Karpas-422 (cell line): ENCODE measurements at regions not wholly inside any gene's neighbourhood (a gene's known extent, or its start where the extent isn't known, plus 50 kb on each side); places are given as distances from the start of the nearest gene placed in this dataset.

ENCODE experiments used
- DNase-seq: peaks from one replicate; pipeline ENCODE4 v3.0.0-alpha.2; 2015
- H2AFZ ChIP-seq: fragments of 200-600 bp; sonication (generic); 2 replicates; pipeline ENCODE4 v1.6.1; 2014; ENCODE audit warnings: antibody characterized with exemption, low read length, mixed read lengths
- H3K27ac ChIP-seq: fragments of 200-600 bp; sonication (generic); 2 replicates; pipeline ENCODE4 v1.5.1; 2014; ENCODE audit warnings: mild to moderate bottlenecking, low read length, moderate library complexity
- H3K27me3 ChIP-seq: fragments of 200-600 bp; sonication (generic); 2 replicates; pipeline ENCODE4 v1.6.1; 2014; ENCODE audit warnings: low read length, mixed read lengths
- H3K36me3 ChIP-seq: fragments of 200-600 bp; sonication (generic); 2 replicates; pipeline ENCODE4 v1.6.1; 2014; ENCODE audit warnings: low read length, mixed read lengths; ENCODE audit not compliant: insufficient read depth
- H3K4me1 ChIP-seq: fragments of 200-600 bp; sonication (generic); 2 replicates; pipeline ENCODE4 v1.6.1; 2014; ENCODE audit warnings: mild to moderate bottlenecking, low read length, mixed read lengths
- H3K4me2 ChIP-seq: fragments of 200-600 bp; sonication (generic); 2 replicates; pipeline ENCODE4 v1.6.1; 2014; ENCODE audit warnings: low read length, low read depth, mild to moderate bottlenecking; ENCODE audit not compliant: poor library complexity, severe bottlenecking
- H3K4me3 ChIP-seq: fragments of 200-600 bp; sonication (generic); 2 replicates; pipeline ENCODE4 v1.5.1; 2014; ENCODE audit warnings: mild to moderate bottlenecking, antibody characterized with exemption, low read length, mixed read lengths
- H3K79me2 ChIP-seq: fragments of 200-600 bp; sonication (generic); 2 replicates; pipeline ENCODE4 v1.6.1; 2014; ENCODE audit warnings: mild to moderate bottlenecking, low read length, mixed read lengths
- H3K9ac ChIP-seq: fragments of 200-600 bp; sonication (generic); 2 replicates; pipeline ENCODE4 v1.6.0; 2014; ENCODE audit warnings: low read length
- H3K9me2 ChIP-seq: fragments of 200-600 bp; sonication (generic), shearing (Covaris generic); replicated peaks from 2 replicates; pipeline ENCODE4 v1.6.0; 2014; ENCODE audit warnings: mild to moderate bottlenecking, low read length, moderate library complexity; ENCODE audit not compliant: insufficient read depth
- H3K9me3 ChIP-seq: fragments of 300-700, 200-600 bp; sonication (generic); 2 replicates; pipeline ENCODE4 v1.6.1; 2014; ENCODE audit warnings: low read length, mixed read lengths
- H4K20me1 ChIP-seq: fragments of 200-600 bp; sonication (generic); 2 replicates; pipeline ENCODE4 v1.6.1; 2014; ENCODE audit warnings: mild to moderate bottlenecking, antibody characterized with exemption, low read length, low read depth; ENCODE audit not compliant: insufficient read depth

- H3K4me2 ChIP-seq, result no peak overlapping the region
These were observed 129.3 kb upstream of the SLC24A3 start for GRCh38 chr20:19083136-19083621.

GRCh38 chr20:19090332-19090731 is 122.1 kb upstream of the SLC24A3 start:
- Histone ChIP-seq H3K9me2 (no peaks in the 10 kb centered on the region), H3K79me2 (no peaks in the 10 kb centered on the region), H3K4me3 (no peak overlapping the region), H3K4me1 (peaks cover 5% of the 10 kb centered on the region; the same call in 1 of the 2 replicates), H4K20me1 (no peaks in the 10 kb centered on the region), H3K36me3 (no peaks in the 10 kb centered on the region), H2AFZ (0 out of 2 replicates have a peak overlapping the region, but pooled peaks have one; percentile 12), H3K9me3 (no peaks in the 10 kb centered on the region), H3K4me2 (no peak overlapping the region), H3K27ac (no peak overlapping the region), H3K9ac (no peak overlapping the region), H3K27me3 (no peaks in the 10 kb centered on the region)
- no peak for DNase-seq

More at GRCh38 chr20:19083136-19083621, 129.3 kb upstream of the SLC24A3 start:
- H3K4me1 ChIP-seq, result no peaks in the 10 kb centered on the region
- H3K9me2 ChIP-seq, result no peaks in the 10 kb centered on the region
- H3K27me3 ChIP-seq, result no peaks in the 10 kb centered on the region
- no peak overlapping the region for H2AFZ ChIP-seq
- H3K9ac ChIP-seq, result no peak overlapping the region
- H3K9me3 ChIP-seq, result no peaks in the 10 kb centered on the region
- no peak overlapping the region for H3K27ac ChIP-seq
- no peaks in the 10 kb centered on the region for H4K20me1 ChIP-seq
- DNase-seq, result no peak
- H3K36me3 ChIP-seq, result no peaks in the 10 kb centered on the region
- no peaks in the 10 kb centered on the region for H3K79me2 ChIP-seq
- H3K4me3 ChIP-seq, result no peak overlapping the region

GRCh38 chr20:19094959-19095541 is 117.4 kb upstream of the SLC24A3 start:
- no peak overlapping the region for H3K27ac ChIP-seq
- H3K4me2 ChIP-seq, result no peak overlapping the region
- no peak for DNase-seq
- no peaks in the 10 kb centered on the region for H3K27me3 ChIP-seq
- peaks cover 9% of the 10 kb centered on the region; the same call in 1 of the 2 replicates for H3K4me1 ChIP-seq
- H3K9ac ChIP-seq, result no peak overlapping the region
- no peaks in the 10 kb centered on the region for H4K20me1 ChIP-seq
- no peak overlapping the region for H3K4me3 ChIP-seq
- H3K9me3 ChIP-seq, result no peaks in the 10 kb centered on the region
- H2AFZ ChIP-seq, result no peak overlapping the region
- no peaks in the 10 kb centered on the region for H3K79me2 ChIP-seq
- H3K36me3 ChIP-seq, result no peaks in the 10 kb centered on the region
- H3K9me2 ChIP-seq, result no peaks in the 10 kb centered on the region

- Histone ChIP-seq H3K27me3 (no peaks in the 10 kb centered on the region), H3K9me2 (no peaks in the 10 kb centered on the region), H3K9ac (no peak overlapping the region), H3K27ac (no peak overlapping the region), H4K20me1 (no peaks in the 10 kb centered on the region), H3K9me3 (no peaks in the 10 kb centered on the region), H3K79me2 (no peaks in the 10 kb centered on the region), H3K4me2 (no peak overlapping the region), H2AFZ (no peak overlapping the region), H3K4me1 (peaks cover 5% of the 10 kb centered on the region; the same call in 1 of the 2 replicates), H3K36me3 (no peaks in the 10 kb centered on the region), H3K4me3 (no peak overlapping the region)
- no peak for DNase-seq
These were observed 116.7 kb upstream of the SLC24A3 start for GRCh38 chr20:19095762-19096161.

GRCh38 chr20:19096843-19097242 is 115.6 kb upstream of the SLC24A3 start:
- Histone ChIP-seq H3K4me2 (no peak overlapping the region), H3K4me1 (peaks cover 5% of the 10 kb centered on the region; the same call in 1 of the 2 replicates), H3K4me3 (no peak overlapping the region), H3K27me3 (no peaks in the 10 kb centered on the region), H4K20me1 (no peaks in the 10 kb centered on the region), H3K9me3 (no peaks in the 10 kb centered on the region), H2AFZ (no peak overlapping the region), H3K9ac (no peak overlapping the region), H3K27ac (no peak overlapping the region), H3K36me3 (no peaks in the 10 kb centered on the region), H3K79me2 (no peaks in the 10 kb centered on the region), H3K9me2 (no peaks in the 10 kb centered on the region)
- no peak for DNase-seq

GRCh38 chr20:19098117-19098516 is 114.3 kb upstream of the SLC24A3 start:
- no peak for DNase-seq
- Histone ChIP-seq H2AFZ (no peak overlapping the region), H3K27ac (no peak overlapping the region), H3K4me2 (no peak overlapping the region), H3K9ac (no peak overlapping the region), H3K4me1 (peaks cover 5% of the 10 kb centered on the region; the same call in 1 of the 2 replicates), H3K4me3 (no peak overlapping the region), H3K79me2 (no peaks in the 10 kb centered on the region), H3K9me2 (no peaks in the 10 kb centered on the region), H3K9me3 (no peaks in the 10 kb centered on the region), H3K27me3 (no peaks in the 10 kb centered on the region), H4K20me1 (no peaks in the 10 kb centered on the region), H3K36me3 (no peaks in the 10 kb centered on the region)

- no peak overlapping the region for H2AFZ ChIP-seq
- H3K9me3 ChIP-seq, result no peaks in the 10 kb centered on the region
- no peak for DNase-seq
- no peaks in the 10 kb centered on the region for H3K9me2 ChIP-seq
- H3K4me2 ChIP-seq, result no peak overlapping the region
- H4K20me1 ChIP-seq, result no peaks in the 10 kb centered on the region
- H3K79me2 ChIP-seq, result no peaks in the 10 kb centered on the region
- H3K27me3 ChIP-seq, result no peaks in the 10 kb centered on the region
- H3K4me3 ChIP-seq, result no peak overlapping the region
- H3K27ac ChIP-seq, result no peak overlapping the region
- no peaks in the 10 kb centered on the region for H3K36me3 ChIP-seq
- H3K4me1 ChIP-seq, result peaks cover 5% of the 10 kb centered on the region; the same call in 1 of the 2 replicates
- no peak overlapping the region for H3K9ac ChIP-seq
These were observed 113.5 kb upstream of the SLC24A3 start for GRCh38 chr20:19098806-19099578.
